HG03354 (cell line): ENCODE measurements at regions not wholly inside any gene's neighbourhood (a gene's known extent, or its start where the extent isn't known, plus 50 kb on each side); places are given as distances from the start of the nearest gene placed in this dataset.
"Not testable (repeated sequence)": the region's sequence is repeated elsewhere in the genome, so short reads cannot be mapped to it uniquely, and the experiment has no call there.

ENCODE experiments used
- ATAC-seq: cut with Tn5 transposase; IDR thresholded peaks from one replicate; pipeline ENCODE4 v1.9.1; 2021; ENCODE audit warnings: mild to moderate bottlenecking; ENCODE audit not compliant: unreplicated experiment, poor library complexity, severe bottlenecking

- ATAC-seq, result no peak
These were observed 478.2 kb downstream of the CD83 start for GRCh38 chr6:14595751-14596150.

- no peak for ATAC-seq
These were observed 478.8 kb downstream of the CD83 start for GRCh38 chr6:14596410-14596809.

GRCh38 chr6:14597090-14597489 lies 479.5 kb downstream of the CD83 start:
- no peak for ATAC-seq

GRCh38 chr6:14598017-14598864 lies 480.7 kb downstream of the CD83 start:
- ATAC-seq, result no peak

- not testable (repeated sequence) for ATAC-seq
These were observed 482.7 kb downstream of the CD83 start for GRCh38 chr6:14600306-14600705.

GRCh38 chr6:14601490-14601889 lies 483.9 kb downstream of the CD83 start:
- no peak for ATAC-seq

GRCh38 chr6:14606353-14606752 lies 488.8 kb downstream of the CD83 start:
- ATAC-seq, result no peak

GRCh38 chr6:14610141-14610540 lies 492.6 kb downstream of the CD83 start:
- ATAC-seq, result no peak

GRCh38 chr6:14612016-14612980 lies 494.7 kb downstream of the CD83 start:
- no peak for ATAC-seq

GRCh38 chr6:14614631-14615030 lies 497.1 kb downstream of the CD83 start:
- no peak for ATAC-seq

- no peak for ATAC-seq
These were observed 499.1 kb downstream of the CD83 start for GRCh38 chr6:14616656-14617055.

- ATAC-seq, result no peak
These were observed 501.3 kb downstream of the CD83 start for GRCh38 chr6:14618759-14619418.

GRCh38 chr6:14619419-14619781 lies 501.8 kb downstream of the CD83 start:
- ATAC-seq, result no peak

- no peak for ATAC-seq
These were observed 502.9 kb downstream of the CD83 start for GRCh38 chr6:14620522-14620921.

- ATAC-seq, result no peak
These were observed 503.9 kb downstream of the CD83 start for GRCh38 chr6:14621518-14621917.

GRCh38 chr6:14622085-14622484 lies 504.5 kb downstream of the CD83 start:
- ATAC-seq, result no peak

- ATAC-seq, result no peak
These were observed 505.4 kb downstream of the CD83 start for GRCh38 chr6:14622909-14623505.

- no peak for ATAC-seq
These were observed 507.8 kb downstream of the CD83 start for GRCh38 chr6:14625173-14625895.

- ATAC-seq, result no peak
These were observed 509.0 kb downstream of the CD83 start for GRCh38 chr6:14626556-14626955.
